LNCAP (cell line): ENCODE measurements at regions not wholly inside any gene's neighbourhood (a gene's known extent, or its start where the extent isn't known, plus 50 kb on each side); places are given as distances from the start of the nearest gene placed in this dataset.
A peak's percentile ranks its signal among the peaks of the same experiment; 100 is the strongest.

Source experiments
- TF ChIP-seq, protein P1 (sequence below): fragments of 450-650 bp; IDR thresholded peaks from 2 replicates; pipeline ENCODE4 v1.5.1; 2017; ENCODE audit warnings: mild to moderate bottlenecking

GRCh38 chr4:89598602-89599001, 238.4 kb downstream of the SNCA start:
- TF ChIP-seq, protein P1, sequence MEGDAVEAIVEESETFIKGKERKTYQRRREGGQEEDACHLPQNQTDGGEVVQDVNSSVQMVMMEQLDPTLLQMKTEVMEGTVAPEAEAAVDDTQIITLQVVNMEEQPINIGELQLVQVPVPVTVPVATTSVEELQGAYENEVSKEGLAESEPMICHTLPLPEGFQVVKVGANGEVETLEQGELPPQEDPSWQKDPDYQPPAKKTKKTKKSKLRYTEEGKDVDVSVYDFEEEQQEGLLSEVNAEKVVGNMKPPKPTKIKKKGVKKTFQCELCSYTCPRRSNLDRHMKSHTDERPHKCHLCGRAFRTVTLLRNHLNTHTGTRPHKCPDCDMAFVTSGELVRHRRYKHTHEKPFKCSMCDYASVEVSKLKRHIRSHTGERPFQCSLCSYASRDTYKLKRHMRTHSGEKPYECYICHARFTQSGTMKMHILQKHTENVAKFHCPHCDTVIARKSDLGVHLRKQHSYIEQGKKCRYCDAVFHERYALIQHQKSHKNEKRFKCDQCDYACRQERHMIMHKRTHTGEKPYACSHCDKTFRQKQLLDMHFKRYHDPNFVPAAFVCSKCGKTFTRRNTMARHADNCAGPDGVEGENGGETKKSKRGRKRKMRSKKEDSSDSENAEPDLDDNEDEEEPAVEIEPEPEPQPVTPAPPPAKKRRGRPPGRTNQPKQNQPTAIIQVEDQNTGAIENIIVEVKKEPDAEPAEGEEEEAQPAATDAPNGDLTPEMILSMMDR, result peak; percentile 54

GRCh38 chr4:89595125-89595789, 241.7 kb downstream of the SNCA start:
- TF ChIP-seq, protein P1, result no peak

DNA sequence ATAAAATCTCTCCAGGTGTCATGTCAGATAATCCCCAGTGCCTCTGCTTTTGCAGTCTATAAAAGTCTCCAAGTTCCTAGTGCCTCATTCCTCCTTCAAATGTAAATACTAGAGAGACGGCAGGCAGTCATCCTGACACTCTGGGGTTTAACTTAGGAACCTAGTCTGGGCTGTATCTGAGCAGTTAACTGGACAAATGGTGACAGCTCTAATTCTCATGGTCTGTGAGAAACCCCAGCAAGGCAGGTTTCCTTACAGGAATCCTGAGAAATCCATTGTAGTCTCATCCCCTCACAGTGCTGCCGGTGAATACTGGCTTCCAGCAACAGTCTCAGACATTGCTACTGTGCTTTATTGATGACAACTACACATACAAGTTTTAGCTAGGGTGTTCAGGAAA, 246.8 kb downstream of the SNCA start:
- TF ChIP-seq, protein P1, result no peak

- TF ChIP-seq, protein P1, result no peak
These were observed 248.5 kb downstream of the SNCA start for GRCh38 chr4:89588421-89588820.

GRCh38 chr4:89587364-89587763, 249.6 kb downstream of the SNCA start:
- TF ChIP-seq, protein P1, result no peak

DNA sequence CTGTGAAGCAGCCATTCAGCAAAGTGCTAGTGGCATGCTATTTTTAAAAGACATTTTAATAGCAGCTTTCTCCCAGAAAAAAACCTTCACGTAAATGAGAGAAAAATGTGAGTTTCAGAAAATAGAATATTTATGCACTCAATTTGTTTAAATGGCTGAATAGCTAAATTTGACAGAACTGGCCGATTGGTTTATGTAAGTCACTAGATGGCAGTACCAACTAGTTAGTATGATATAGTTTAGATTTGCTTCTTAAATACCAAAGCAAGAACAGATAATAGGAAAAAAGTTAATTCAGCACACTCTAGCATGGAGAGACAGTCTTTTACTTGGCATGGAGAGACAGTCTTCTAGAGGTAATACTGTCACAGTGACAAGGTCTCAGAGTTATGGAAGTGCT, 250.1 kb downstream of the SNCA start:
- TF ChIP-seq, protein P1, result peak; percentile 45; the same call in 1 of the 2 replicates

- TF ChIP-seq, protein P1, result no peak
These were observed 250.6 kb downstream of the SNCA start for GRCh38 chr4:89586318-89586717.
